NCI-H510A (cell line): ENCODE measurements at regions not wholly inside any gene's neighbourhood (a gene's known extent, or its start where the extent isn't known, plus 50 kb on each side); places are given as distances from the start of the nearest gene placed in this dataset.

Experiments used
- DNase-seq: peaks from one replicate; lab custom pipeline; 2025; lab: John Stamatoyannopoulos, UW

DNA sequence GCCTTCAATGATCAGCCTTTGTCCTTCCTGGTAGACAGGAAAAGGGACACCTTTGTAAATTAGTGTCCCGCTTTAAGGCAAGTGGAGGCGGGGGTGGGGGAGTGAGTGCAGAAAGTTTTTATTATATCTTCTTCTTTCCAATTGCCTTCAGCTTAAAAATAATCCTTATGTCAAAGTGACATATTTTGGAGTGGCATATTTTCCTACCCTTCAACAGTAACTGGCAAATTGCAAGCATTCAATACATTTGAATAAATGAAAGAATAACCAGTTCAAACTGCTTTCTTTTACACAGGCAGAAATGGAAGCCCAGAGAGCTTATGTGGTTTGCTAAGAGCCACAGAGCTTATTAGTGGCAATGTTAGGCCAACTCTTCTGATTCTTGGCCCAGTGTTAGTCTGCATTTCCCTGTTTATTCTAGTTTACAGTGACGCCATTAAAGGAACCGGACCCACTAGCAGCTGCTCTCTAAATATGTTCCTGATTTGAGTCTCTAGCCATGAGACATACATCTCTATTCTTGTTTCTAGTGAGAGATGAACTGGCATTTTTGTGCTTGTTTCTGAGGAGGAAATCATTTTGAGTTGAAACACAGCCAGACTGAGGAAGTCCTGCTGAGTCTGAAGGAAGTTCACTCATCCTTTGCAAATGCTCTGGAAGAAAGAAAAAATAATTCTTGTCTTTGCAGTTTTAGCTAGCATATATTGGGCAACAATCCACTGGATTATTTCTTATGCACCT is 468.7 kb downstream of the NOVA1 start:
- no peak for DNase-seq

- no peak for DNase-seq
Measured at GRCh38 chr14:26124896-26125438, 472.9 kb downstream of the NOVA1 start.

GRCh38 chr14:26123459-26123858 is 474.4 kb downstream of the NOVA1 start:
- no peak for DNase-seq

DNA sequence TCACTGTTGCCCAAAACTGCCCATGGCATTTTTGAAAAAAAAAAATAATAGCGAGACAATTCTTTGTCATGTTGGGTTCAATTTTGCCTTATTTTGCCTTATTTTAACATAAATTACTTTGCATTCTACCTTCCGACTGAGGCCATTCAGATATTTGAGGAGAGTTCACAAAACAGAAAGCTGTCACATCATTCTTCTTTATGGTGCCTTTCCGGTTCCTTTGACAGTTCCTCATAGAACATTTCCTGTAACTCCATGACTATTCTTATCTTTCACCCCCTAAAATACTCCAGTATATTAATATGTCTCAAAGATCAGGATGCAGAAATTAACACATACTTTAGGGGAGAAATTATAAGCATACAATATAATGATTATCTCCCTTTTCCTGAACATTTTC is 476.7 kb downstream of the NOVA1 start:
- DNase-seq = no peak

GRCh38 chr14:26113911-26114640 is 483.8 kb downstream of the NOVA1 start:
- DNase-seq = no peak

- DNase-seq = no peak
Measured at GRCh38 chr14:26104717-26105116, 493.1 kb downstream of the NOVA1 start.

DNA sequence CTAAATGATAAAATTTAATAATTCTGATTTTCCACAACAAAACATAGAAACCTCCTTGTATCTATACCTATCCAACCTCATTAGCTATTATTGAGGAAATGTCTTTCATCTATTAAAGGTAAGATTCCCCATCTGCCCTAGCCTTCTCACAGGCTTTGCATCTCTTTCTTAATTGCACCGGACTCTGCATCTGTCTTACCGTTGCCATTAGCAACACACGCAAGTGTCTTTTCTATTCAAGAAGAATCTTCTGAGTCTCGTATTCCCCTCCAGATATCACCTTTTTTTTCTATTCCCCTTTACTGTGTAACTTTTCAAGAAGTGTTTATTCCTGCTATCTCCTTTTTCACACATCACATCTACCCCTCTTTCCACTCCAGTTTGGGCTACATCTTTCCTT is 500.0 kb downstream of the NOVA1 start:
- no peak for DNase-seq

- no peak for DNase-seq
Measured at GRCh38 chr14:26088275-26088674, 509.6 kb downstream of the NOVA1 start.

- DNase-seq = no peak
Measured at GRCh38 chr14:26081043-26081442, 516.8 kb downstream of the NOVA1 start.

GRCh38 chr14:26078561-26078960 is 519.3 kb downstream of the NOVA1 start:
- peak; percentile 3 for DNase-seq

DNA sequence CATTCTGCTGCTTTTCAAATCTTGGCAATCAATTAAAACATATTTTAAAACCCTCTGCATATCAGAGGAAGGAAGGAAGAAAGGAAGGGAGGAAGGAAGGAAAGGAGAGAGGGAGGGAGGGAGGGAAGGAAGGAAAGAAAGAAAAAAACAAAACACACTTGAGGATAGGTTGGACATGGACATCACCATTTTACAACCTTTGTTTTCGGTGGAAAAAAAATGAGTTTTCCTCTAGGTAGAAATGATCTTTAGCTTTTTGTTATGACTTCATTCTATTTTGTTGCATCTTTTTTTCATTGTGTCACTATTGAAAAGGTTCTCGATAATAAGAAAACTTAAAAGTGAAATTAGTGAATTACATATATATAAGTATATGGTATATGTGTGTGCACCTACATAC is 522.9 kb downstream of the NOVA1 start:
- DNase-seq = no peak

DNA sequence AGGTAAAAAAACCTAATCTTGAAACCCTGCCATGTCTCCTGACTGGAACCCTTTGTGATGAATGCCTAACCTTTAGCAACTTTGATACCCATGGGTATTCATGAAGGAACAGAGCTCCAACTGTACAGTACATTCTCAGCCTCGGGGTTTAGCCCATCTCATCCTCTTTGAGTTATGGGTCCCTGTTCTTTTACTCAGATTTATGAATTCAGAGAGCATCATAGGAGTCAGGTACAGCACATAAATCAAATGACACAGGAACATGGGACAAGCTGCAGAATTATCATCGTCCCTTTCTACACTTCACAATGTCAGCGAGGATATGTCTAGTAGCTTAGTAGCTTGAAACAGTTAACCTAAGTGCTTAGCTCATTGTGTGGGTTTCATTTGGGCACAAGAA is 527.4 kb downstream of the NOVA1 start:
- DNase-seq = no peak

DNA sequence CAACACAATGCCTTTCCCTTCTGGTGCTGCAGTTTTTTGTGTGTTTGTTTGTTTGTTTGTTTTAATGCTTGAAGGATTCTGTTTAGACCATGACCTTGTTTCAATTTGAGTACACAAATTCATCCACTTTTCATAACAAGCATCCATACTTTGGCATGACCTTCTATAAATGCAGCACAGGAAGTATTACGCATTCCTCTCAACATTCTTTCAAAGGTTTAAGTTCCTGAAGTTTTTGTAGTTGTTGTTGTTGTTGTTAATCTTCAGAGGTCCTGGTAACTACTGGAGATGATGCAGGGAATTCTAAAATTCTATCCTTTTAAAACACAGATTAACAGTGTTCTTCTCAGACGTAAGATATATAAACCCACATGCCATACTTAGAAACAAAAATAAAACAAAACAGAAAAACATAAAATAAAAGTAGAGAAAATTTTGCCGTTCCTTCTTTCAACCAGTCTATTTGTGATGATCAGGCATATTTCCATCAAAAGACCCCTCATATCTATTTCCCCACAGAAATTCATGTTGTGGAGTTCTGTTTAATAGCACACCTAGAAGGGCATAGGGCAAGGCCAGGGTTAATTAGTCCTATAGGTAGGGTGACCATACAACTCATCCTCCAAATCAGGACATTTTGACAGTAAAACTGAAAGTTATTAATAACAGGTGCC is 529.9 kb downstream of the NOVA1 start:
- no peak for DNase-seq

- no peak for DNase-seq
Measured at GRCh38 chr14:26067341-26067740, 530.5 kb downstream of the NOVA1 start.

- no peak for DNase-seq
Measured at GRCh38 chr14:26056036-26056616, 541.7 kb downstream of the NOVA1 start.

GRCh38 chr14:26032348-26032747 is 565.5 kb downstream of the NOVA1 start:
- no peak for DNase-seq

- DNase-seq = no peak
Measured at GRCh38 chr14:26026384-26026783, 571.4 kb downstream of the NOVA1 start.

DNA sequence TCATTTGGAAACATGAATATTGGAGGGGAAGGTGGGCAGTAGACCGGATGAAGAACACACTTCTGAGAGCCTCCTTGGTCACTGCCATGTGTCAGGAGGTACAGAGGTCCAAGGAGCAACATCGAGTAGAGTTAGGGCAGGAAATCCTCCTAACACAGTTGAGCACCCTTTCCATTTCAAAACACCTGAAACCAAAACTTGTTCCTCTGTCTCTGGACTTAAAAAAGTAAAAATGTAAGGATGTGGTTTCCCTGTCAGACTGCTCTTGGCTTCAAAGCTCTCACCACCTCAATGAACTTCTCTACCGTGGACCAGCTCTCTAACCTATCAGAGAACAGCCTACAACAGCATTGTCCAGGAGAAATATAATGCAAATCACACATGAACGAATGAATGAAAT is 573.9 kb downstream of the NOVA1 start:
- no peak for DNase-seq

GRCh38 chr14:26021759-26022158 is 576.1 kb downstream of the NOVA1 start:
- no peak for DNase-seq

DNA sequence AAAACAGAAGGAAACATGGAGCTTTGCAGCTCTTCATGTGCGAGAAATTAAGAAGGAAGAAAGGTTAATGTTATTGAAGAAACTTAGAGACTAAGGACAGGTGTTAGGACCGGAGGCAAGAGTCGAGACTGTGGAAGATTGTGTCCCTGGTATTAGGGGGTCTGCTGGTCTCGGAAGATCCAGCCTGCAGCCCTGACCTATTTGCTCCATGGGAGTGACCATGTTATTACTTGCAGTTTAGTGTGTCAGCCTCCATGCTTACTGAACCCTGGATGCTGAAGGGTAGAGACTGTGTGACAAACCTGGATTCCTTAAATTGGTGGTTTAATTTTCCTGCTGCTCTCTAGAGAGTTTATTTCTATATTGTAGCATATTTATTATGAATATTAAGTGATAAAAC is 580.6 kb downstream of the NOVA1 start:
- no peak for DNase-seq

- DNase-seq = no peak
Measured at GRCh38 chr14:26008290-26008689, 589.5 kb downstream of the NOVA1 start.

DNA sequence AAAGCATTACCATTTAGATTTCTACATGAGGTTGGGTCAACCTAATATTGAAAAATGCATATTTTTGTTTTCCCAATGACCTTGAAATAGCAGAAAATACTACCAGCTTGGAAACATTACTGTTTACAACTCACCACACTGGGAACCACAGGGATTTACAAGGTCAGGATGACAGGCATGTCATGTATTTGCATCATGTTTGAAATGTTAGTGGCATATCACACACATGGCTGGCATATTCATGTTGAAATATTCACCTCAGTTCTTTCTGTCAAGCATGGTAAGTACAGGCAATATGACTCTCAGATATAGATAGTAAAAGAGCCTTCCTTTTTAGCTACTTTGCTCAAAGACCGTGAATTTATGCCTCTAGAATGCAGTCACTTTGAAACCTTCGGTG is 593.5 kb downstream of the NOVA1 start:
- DNase-seq = no peak

DNA sequence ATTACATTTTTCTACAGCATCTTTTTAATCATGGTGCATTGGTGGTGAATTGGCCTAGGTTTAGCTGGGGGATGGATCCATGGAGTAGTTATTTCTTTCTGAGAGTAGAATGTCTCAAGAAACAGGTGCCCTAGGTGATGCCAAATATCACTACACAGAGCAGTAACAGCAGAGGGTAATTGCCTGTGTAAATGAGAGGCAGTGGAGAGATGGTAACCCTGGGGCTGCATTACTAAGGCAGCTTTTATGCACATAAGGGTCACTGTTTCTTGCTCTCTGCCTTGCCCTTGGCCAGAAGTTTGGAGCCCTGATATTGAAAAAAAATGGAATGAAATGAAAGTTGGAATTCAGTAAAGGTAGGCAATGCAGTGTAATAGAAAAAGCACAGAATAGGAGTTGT is 604.0 kb downstream of the NOVA1 start:
- DNase-seq = no peak
